ENCODE measurements at regions not wholly inside any gene's neighbourhood (a gene's known extent, or its start where the extent isn't known, plus 50 kb on each side); places are given as distances from the start of the nearest gene placed in this dataset.

- Histone ChIP-seq H3K27me3 (ENCODE audit: insufficient read depth) (no peaks in the 10 kb centered on the region), H3K27ac (ENCODE audit: low read depth) (no peak overlapping the region), H3K36me3 (ENCODE audit: insufficient read depth) (no peaks in the 10 kb centered on the region), H3K9me2 (ENCODE audit: insufficient read depth) (no peaks in the 10 kb centered on the region), H3K4me1 (ENCODE audit: insufficient read depth) (no peaks in the 10 kb centered on the region), H4K20me1 (replicated peaks; ENCODE audit: insufficient read depth) (no peaks in the 10 kb centered on the region), H2AFZ (no peak overlapping the region), H3K79me2 (replicated peaks; ENCODE audit: insufficient read depth) (no peaks in the 10 kb centered on the region), H3F3A (replicated peaks; ENCODE audit: low read depth) (no peaks in the 10 kb centered on the region), H3K4me2 (no peak overlapping the region), H3K4me3 (no peak overlapping the region)
- Mint-ChIP-seq H3K9me3 (no peaks in the 10 kb centered on the region), H3K27ac (no peak overlapping the region), H3K4me1 (no peaks in the 10 kb centered on the region), H3K36me3 (ENCODE audit: low read depth) (no peaks in the 10 kb centered on the region), H3K27me3 (ENCODE audit: insufficient read depth, low read depth, poor library complexity) (no peaks in the 10 kb centered on the region), H3K4me3 (no peak overlapping the region)
- TF ChIP-seq ZNF331 (CRISPR knock-in tag; IDR thresholded peaks at IDR 0.05; ENCODE audit: low read depth) = no peak
- TF ChIP-seq ETS1 (IDR thresholded peaks at IDR 0.05) = no peak
- no peak for TF ChIP-seq CREB1 (CRISPR knock-in tag; IDR thresholded peaks at IDR 0.05; ENCODE audit: low read depth)
- TF ChIP-seq ZNF462 (CRISPR knock-in tag; IDR thresholded peaks at IDR 0.05) = no peak
- no peak for TF ChIP-seq EZH2phosphoT487 (IDR thresholded peaks at IDR 0.05; ENCODE audit: unreplicated experiment)
- TF ChIP-seq EZH2 (IDR thresholded peaks at IDR 0.05; ENCODE audit: low read depth, unreplicated experiment) = no peak
- no peak for TF ChIP-seq STAT1 (IDR thresholded peaks at IDR 0.05; ENCODE audit: unreplicated experiment)
- no peak for TF ChIP-seq ZNF114 (CRISPR knock-in tag; IDR thresholded peaks at IDR 0.05)
- TF ChIP-seq JUNB (IDR thresholded peaks at IDR 0.05; ENCODE audit: unreplicated experiment) = no peak
- no peak for TF ChIP-seq REST (IDR thresholded peaks at IDR 0.05; ENCODE audit: unreplicated experiment)
- no peak for TF ChIP-seq POLR2AphosphoS5 (IDR thresholded peaks at IDR 0.05; ENCODE audit: low read depth)
- no peak for TF ChIP-seq CTCF (conservative IDR thresholded peaks at IDR 0.05; ENCODE audit: low read depth in 2 of 2)
- ATAC-seq (no peak), DNase-seq (ENCODE audit: low spot score) (no peak)
Measured at GRCh38 chr13:105177265-105177900, 1358.1 kb downstream of the EFNB2 start.

Data from GM23338 (cell line).